Psoas muscle (tissue), 7 donors: ENCODE measurements at regions not wholly inside any gene's neighbourhood (a gene's known extent, or its start where the extent isn't known, plus 50 kb on each side); places are given as distances from the start of the nearest gene placed in this dataset.

Experiments used
- ATAC-seq, 4 donors: fragments of 200-7000 bp; cut with Tn5 transposase; one replicate each; pipeline ENCODE4 v1.9.1; 2020; ENCODE audit warnings: moderate library complexity in 3 of 4, mild to moderate bottlenecking in 2 of 4
- DNase-seq, 2 donors: peaks; one replicate each; pipeline ENCODE4 v3.0.0-alpha.2; 2020
- H3K27ac ChIP-seq: fragments of 200-600 bp; one replicate; pipeline ENCODE4 v1.8.0; 2022
- H3K27me3 ChIP-seq, 3 donors: fragments of 200-600 bp in 1 of 3; one replicate each; pipeline versions ENCODE4 v1.6.1 to v1.8.0; 2013 to 2022; ENCODE audit warnings: low read length in 2 of 3, mild to moderate bottlenecking in 2 of 3, moderate library complexity in 1 of 3; ENCODE audit not compliant: insufficient read depth in 3 of 3
- H3K36me3 ChIP-seq, 2 donors: fragments of 200-600 bp in 1 of 2; one replicate each; pipeline versions ENCODE4 v1.6.1 to v1.8.0; 2013 to 2022; ENCODE audit warnings: low read depth in 1 of 2, mild to moderate bottlenecking in 1 of 2, moderate library complexity in 1 of 2; ENCODE audit not compliant: insufficient read depth in 1 of 2
- H3K4me1 ChIP-seq: fragments of 200-600 bp; one replicate; pipeline ENCODE4 v1.8.0; 2022
- H3K4me3 ChIP-seq: fragments of 200-600 bp; one replicate; pipeline ENCODE4 v1.8.0; 2022; ENCODE audit warnings: mild to moderate bottlenecking
- H3K9me3 ChIP-seq: fragments of 200-600 bp; one replicate; pipeline ENCODE4 v1.8.0; 2022
- CTCF ChIP-seq: fragments of 200-600 bp; IDR thresholded peaks from one replicate; pipeline ENCODE4 v1.8.0; 2022; ENCODE audit warnings: antibody characterized with exemption
- WGBS, 3 donors: extraction: QIAGEN DNeasy Blood & Tissue Kit; methylation state at CpG; one replicate each; pipeline versions ENCODE4 v1.1.6 to v1.1.7; 2013; 5-methylcytosine and 5-hydroxymethylcytosine counted together
- intact Hi-C, 2 donors: fragments of 100-400 bp; cut with DNase I; formaldehyde crosslinking; loops; one replicate each; pipeline versions ENCODE4 v1.11.0 to v1.14.2; 2022
- donor health status: healthy with polysubstance abuse.
- donor health status: DM: no; HTN: no; CAD: no; lungs with moderate emphysema.
- donor health status: Bipolar disorder and iron deficiency.
- donor health status: healthy.
- donor health status: DM: yes; HTN: yes; CAD: no.
- donor health status: DM: no; HTN: no; CAD: no.
- donor health status: DM: yes; HTN: yes; CAD: no.

GRCh38 chr2:239777219-239777618 is 247.9 kb downstream of the NDUFA10 start:
- Histone ChIP-seq H3K9me3 (no peaks in the 10 kb centered on the region), H3K4me3 (no peak overlapping the region), H3K27me3 (peaks cover 3 to 29% (median 7%) of the 10 kb centered on the region in 3 donors), H3K27ac (no peak overlapping the region), H3K36me3 (no peaks in the 10 kb centered on the region), H3K4me1 (no peaks in the 10 kb centered on the region)
- intact Hi-C loops = no loop called here
- TF ChIP-seq CTCF = no peak
- ATAC-seq (no peak), DNase-seq (no peak)
- WGBS, 3 donors = 89 to 91% (median 90%) methylated on average over 11 of the region's 11 CpGs

- H3K27me3 ChIP-seq = peaks cover 3 to 29% (median 7%) of the 10 kb centered on the region in 3 donors
- WGBS, 3 donors = 71 to 74% (median 72%) methylated on average over 19 of the region's 19 CpGs
- no peak overlapping the region for H3K27ac ChIP-seq
- no peak overlapping the region for H3K4me3 ChIP-seq
- no peak for TF ChIP-seq CTCF
- H3K4me1 ChIP-seq = no peaks in the 10 kb centered on the region
- ATAC-seq (no peak), DNase-seq (no peak)
- intact Hi-C loops = no loop called here
- H3K36me3 ChIP-seq = no peaks in the 10 kb centered on the region
- H3K9me3 ChIP-seq = peaks cover 3% of the 10 kb centered on the region
These were observed 248.6 kb downstream of the NDUFA10 start for GRCh38 chr2:239776436-239777005.

GRCh38 chr2:239775623-239776435 is 249.3 kb downstream of the NDUFA10 start:
- 54 to 56% (median 55%) methylated on average over 21 of the region's 21 CpGs for WGBS, 3 donors

GRCh38 chr2:239774933-239775622 is 250.1 kb downstream of the NDUFA10 start:
- no peaks in the 10 kb centered on the region for H3K4me1 ChIP-seq
- no peak overlapping the region for H3K4me3 ChIP-seq
- WGBS, 3 donors = 72 to 78% (median 75%) methylated on average over 17 of the region's 17 CpGs
- peaks cover 6% of the 10 kb centered on the region for H3K9me3 ChIP-seq
- peaks cover 3 to 29% (median 7%) of the 10 kb centered on the region in 3 donors for H3K27me3 ChIP-seq
- DNase-seq = no peak
- H3K36me3 ChIP-seq = no peaks in the 10 kb centered on the region
- intact Hi-C loops = no loop called here
- TF ChIP-seq CTCF = no peak
- H3K27ac ChIP-seq = no peak overlapping the region
- no peak for ATAC-seq

More at GRCh38 chr2:239775623-239776435, 249.3 kb downstream of the NDUFA10 start:
- Histone ChIP-seq H3K9me3 (peaks cover 6% of the 10 kb centered on the region), H3K27ac (no peak overlapping the region), H3K36me3 (no peaks in the 10 kb centered on the region), H3K4me1 (no peaks in the 10 kb centered on the region), H3K27me3 (peaks cover 3 to 29% (median 7%) of the 10 kb centered on the region in 3 donors), H3K4me3 (no peak overlapping the region)
- ATAC-seq (no peak), DNase-seq (no peak)
- intact Hi-C loops = no loop called here
- TF ChIP-seq CTCF = no peak
